K562 (cell line): ENCODE measurements at regions not wholly inside any gene's neighbourhood (a gene's known extent, or its start where the extent isn't known, plus 50 kb on each side); places are given as distances from the start of the nearest gene placed in this dataset.

Source experiments
- ATAC-seq: fragments of 200-7000 bp; cut with Tn5 transposase; 3 replicates; pipeline ENCODE4 v1.9.1; 2020; ENCODE audit warnings: moderate library complexity
- BruUV-seq: library from RNA; stranded (reverse); fragments of 400-500 nt; replicated peaks from 2 replicates; lab custom pipeline; 2021; lab: Mats Ljungman, UMichigan
- CTCF ChIA-PET: fragments of 300-600 bp; formaldehyde crosslinking; extraction: SDS; loops from one replicate; lab custom pipeline; 2021; ENCODE audit warnings: low intra/inter-chr PET ratio; lab: Yijun Ruan, JAX
- POLR2A ChIA-PET: fragments of 300-600, 350-650 bp; sonication (Branson Sonifier 250); formaldehyde crosslinking; extraction: SDS; loops from one replicate; lab custom pipeline; 2021; ENCODE audit warnings: antibody characterized with exemption, inconsistent platforms; lab: Yijun Ruan, JAX
- DNase-seq, 4 experiments: peaks; one replicate each; pipeline versions ENCODE4 v3.0.0 to v3.0.0-alpha.2; 2011 to 2018; ENCODE audit warnings: low spot score in 3 of 4, mixed read lengths in 3 of 4; ENCODE audit errors: extremely low read depth in 1 of 4
- FAIRE-seq: peaks from 2 replicates; lab custom pipeline; 2011; peaks lifted over from hg19 to GRCh38; lab: Jason Lieb, UNC
- H2AFZ ChIP-seq: 2 replicates; pipeline ENCODE4 v1.6.0; 2011; ENCODE audit warnings: low read depth, low read length, control low read depth, inconsistent platforms
- H3K27ac ChIP-seq: fragments of 200-600 bp; 3 replicates; pipeline ENCODE4 v1.8.0; 2011; ENCODE audit warnings: low read depth, mild to moderate bottlenecking, control low read depth, inconsistent platforms, low read length, moderate library complexity, mixed read lengths; ENCODE audit errors: extremely low read depth
- H3K27me3 ChIP-seq, 2 experiments: fragments of 300-600 bp in 1 of 2; 2 replicates in 1 of 2; 3 replicates in 1 of 2; pipeline versions ENCODE4 v1.6.0 to v1.8.0; 2011; ENCODE audit warnings: inconsistent platforms in 2 of 2, low read length in 2 of 2, mild to moderate bottlenecking in 1 of 2, mixed read lengths in 1 of 2, moderate library complexity in 1 of 2; ENCODE audit not compliant: control insufficient read depth in 2 of 2, insufficient read depth in 2 of 2
- H3K36me3 ChIP-seq: fragments of 300-600 bp; 3 replicates; pipeline ENCODE4 v1.8.0; 2011; ENCODE audit warnings: mild to moderate bottlenecking, low read length, inconsistent platforms; ENCODE audit not compliant: control insufficient read depth, insufficient read depth
- H3K4me1 ChIP-seq, 2 experiments: fragments of 200-600 bp in 1 of 2; replicated peaks in 1 of 2; 2 replicates in 1 of 2; 3 replicates in 1 of 2; pipeline versions ENCODE4 v1.5.1 to v1.8.0; 2011; ENCODE audit warnings: inconsistent platforms in 2 of 2, low read length in 2 of 2, mild to moderate bottlenecking in 1 of 2, mixed read lengths in 1 of 2, moderate library complexity in 1 of 2; ENCODE audit not compliant: control insufficient read depth in 2 of 2, insufficient read depth in 2 of 2
- H3K4me2 ChIP-seq: 2 replicates; pipeline ENCODE4 v1.6.1; 2011; ENCODE audit warnings: low read length, control low read depth, inconsistent platforms, mixed read lengths; ENCODE audit not compliant: insufficient read depth
- H3K4me3 ChIP-seq: fragments of 200-600 bp; sonication (generic), shearing (Covaris generic); 2 replicates; pipeline ENCODE4 v1.5.1; 2016; ENCODE audit warnings: control low read depth, inconsistent platforms
- H3K79me2 ChIP-seq: fragments of 200-600 bp; 3 replicates; pipeline ENCODE4 v1.8.0; 2011; ENCODE audit warnings: low read length, inconsistent platforms; ENCODE audit not compliant: control insufficient read depth, insufficient read depth
- H3K9ac ChIP-seq, 2 experiments: 2 replicates each; pipeline versions ENCODE4 v1.6.0 to v1.6.1; 2011; ENCODE audit warnings: low read depth in 2 of 2, low read length in 2 of 2, control low read depth in 1 of 2, inconsistent platforms in 1 of 2, mild to moderate bottlenecking in 1 of 2, mixed read lengths in 1 of 2; ENCODE audit not compliant: insufficient read depth in 1 of 2
- H3K9me1 ChIP-seq: one replicate; pipeline ENCODE4 v1.6.0; 2011; ENCODE audit warnings: inconsistent platforms, mild to moderate bottlenecking, low read length, moderate library complexity; ENCODE audit not compliant: control insufficient read depth, insufficient read depth
- H3K9me3 ChIP-seq: replicated peaks from 2 replicates; pipeline ENCODE4 v1.5.1; 2011; ENCODE audit warnings: low read depth, low read length, inconsistent platforms; ENCODE audit not compliant: control insufficient read depth, insufficient read depth
- H4K20me1 ChIP-seq: replicated peaks from 2 replicates; pipeline ENCODE4 v1.6.1; 2011; ENCODE audit warnings: low read length, inconsistent platforms, mixed read lengths; ENCODE audit not compliant: control insufficient read depth, insufficient read depth
- CBFA2T3 ChIP-seq: fragments of 450-650 bp; IDR thresholded peaks from 2 replicates; pipeline ENCODE4 v1.6.1; 2017
- CBX2 ChIP-seq: fragments of 200-600 bp; sonication (generic); IDR thresholded peaks from one replicate; pipeline ENCODE4 v1.6.1; 2012; ENCODE audit warnings: mild to moderate bottlenecking, low read length, inconsistent platforms; ENCODE audit not compliant: insufficient read depth, poor library complexity, severe bottlenecking
- CEBPG ChIP-seq, 3 experiments: fragments of 200-800 bp in 1 of 3; sonication (Bioruptor generic) in 1 of 3; sonication (generic) in 1 of 3; formaldehyde crosslinking in 1 of 3; IDR thresholded peaks in 2 of 3; conservative IDR thresholded peaks in 1 of 3; 2 replicates each; pipeline versions ENCODE4 v1.6.1 to v1.8.0; 2016 to 2022; ENCODE audit warnings: missing compliant biosample characterization in 2 of 3, missing genetic modification characterization in 2 of 3, mild to moderate bottlenecking in 1 of 3, missing genetic modification reagents in 1 of 3
- ETV1 ChIP-seq: fragments of 450-650 bp; conservative IDR thresholded peaks from 2 replicates; pipeline ENCODE4 v1.6.1; 2016; ENCODE audit warnings: missing genetic modification characterization, control low read depth, low read depth, missing compliant biosample characterization
- GTF2F1 ChIP-seq: IDR thresholded peaks from 2 replicates; pipeline ENCODE4 v1.6.1; 2011; ENCODE audit warnings: low read depth, low read length, improper control_type of control experiment
- KAT8 ChIP-seq: fragments of 450-650 bp; IDR thresholded peaks from 2 replicates; pipeline ENCODE4 v1.6.1; 2016; ENCODE audit warnings: low read depth, mild to moderate bottlenecking
- SIX5 ChIP-seq, 2 experiments: IDR thresholded peaks; 2 replicates each; pipeline ENCODE4 v1.6.1; 2011; ENCODE audit warnings: low read length in 2 of 2, borderline replicate concordance in 1 of 2, low read depth in 1 of 2, mild to moderate bottlenecking in 1 of 2, moderate library complexity in 1 of 2; ENCODE audit not compliant: insufficient read depth in 1 of 2
- TEAD4 ChIP-seq, 2 experiments: sonication (generic) in 1 of 2; formaldehyde crosslinking in 1 of 2; IDR thresholded peaks; 2 replicates each; pipeline versions ENCODE4 v1.6.1 to v1.8.0; 2012 to 2022; ENCODE audit warnings: borderline replicate concordance in 1 of 2, inconsistent platforms in 1 of 2, low read length in 1 of 2, mild to moderate bottlenecking in 1 of 2, missing genetic modification reagents in 1 of 2
- TOE1 ChIP-seq, 2 experiments: fragments of 450-650 bp in 1 of 2; sonication (generic) in 1 of 2; formaldehyde crosslinking in 1 of 2; IDR thresholded peaks; 2 replicates each; pipeline versions ENCODE4 v1.7.1 to v1.8.0; 2016 to 2022; ENCODE audit warnings: borderline replicate concordance in 2 of 2, mild to moderate bottlenecking in 2 of 2, antibody characterized with exemption in 1 of 2, inconsistent platforms in 1 of 2, low read depth in 1 of 2, missing genetic modification reagents in 1 of 2, moderate library complexity in 1 of 2
- ZBTB1 ChIP-seq: sonication (generic); formaldehyde crosslinking; IDR thresholded peaks from 2 replicates; pipeline ENCODE4 v1.8.1; 2023; ENCODE audit warnings: missing genetic modification reagents, low read depth, mild to moderate bottlenecking, borderline replicate concordance
- ZSCAN32 ChIP-seq: fragments of 450-650 bp; formaldehyde crosslinking; IDR thresholded peaks from 2 replicates; pipeline ENCODE4 v1.4.0; 2020; ENCODE audit warnings: mild to moderate bottlenecking, moderate library complexity
- WGBS: fragments of 100-300 bp; shearing (Covaris generic); methylation state at CpG from one replicate; pipeline ENCODE4 v1.1.6; 2016; ENCODE audit warnings: low coverage, mixed read lengths; ENCODE audit not compliant: insufficient coverage; ENCODE audit errors: missing lambda C conversion rate; 5-methylcytosine and 5-hydroxymethylcytosine counted together
- in situ Hi-C: fragments of 300-500 bp; cut with MboI; formaldehyde crosslinking; loops from 4 replicates; pipeline ENCODE4 v1.15.0; 2018; ENCODE audit warnings: inconsistent platforms, mixed read lengths
- intact Hi-C: fragments of 100-400 bp; cut with micrococcal nuclease; formaldehyde crosslinking; loops from 2 replicates; pipeline ENCODE4 v1.14.2; 2022
- TF ChIP-seq, protein P1 (sequence below): fragments of 200-800 bp; sonication (Bioruptor generic); IDR thresholded peaks from 2 replicates; pipeline ENCODE4 v1.6.1; 2017; ENCODE audit warnings: missing genetic modification characterization, missing compliant biosample characterization
- TF ChIP-seq, protein P2 (sequence below): sonication (generic); formaldehyde crosslinking; IDR thresholded peaks from 2 replicates; pipeline ENCODE4 v1.8.0; 2022; ENCODE audit warnings: mild to moderate bottlenecking, missing genetic modification reagents, borderline replicate concordance

DNA sequence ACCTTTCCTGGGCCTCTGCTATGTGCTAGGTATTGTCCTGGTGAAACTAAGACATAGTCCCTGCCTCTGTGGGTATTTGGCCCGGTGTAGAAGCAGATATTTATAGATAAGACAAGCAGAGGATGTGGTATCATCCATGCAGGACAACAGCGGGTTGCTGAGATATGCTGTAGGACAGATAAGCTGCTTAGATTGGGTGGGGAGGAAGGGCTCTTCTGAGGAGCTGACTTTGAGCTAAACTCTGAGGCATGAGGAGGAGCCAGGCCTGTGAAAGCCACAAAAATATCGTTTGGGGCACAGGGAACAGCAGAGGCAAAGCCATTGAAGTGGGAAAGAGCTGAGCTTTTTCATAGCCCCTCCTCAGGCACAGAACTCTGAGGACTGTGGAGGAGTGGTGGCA lies 492.5 kb upstream of the CFAP20DC start:
- Histone ChIP-seq H3K36me3 (no peaks in the 10 kb centered on the region), H3K4me2 (no peak overlapping the region), H4K20me1 (no peaks in the 10 kb centered on the region), H3K9ac (no peak overlapping the region), H3K4me3 (no peak overlapping the region), H3K4me1 (no peaks in the 10 kb centered on the region; a peak in 2 of 5 replicates), H3K9me3 (no peaks in the 10 kb centered on the region), H2AFZ (no peak overlapping the region), H3K27me3 (no peaks in the 10 kb centered on the region), H3K9me1 (no peaks in the 10 kb centered on the region), H3K27ac (no peak overlapping the region), H3K79me2 (no peaks in the 10 kb centered on the region)
- intact Hi-C loops: no loop called here
- BruUV-seq: no TSS peak
- in situ Hi-C loops: no loop called here
- POLR2A ChIA-PET: no interaction called here
- ATAC-seq: no peak
- CTCF ChIA-PET: no interaction called here
- FAIRE-seq: no peak
- peak in 1 of 4 experiments; percentile 3 for DNase-seq
- TF ChIP-seq ZBTB1 (CRISPR knock-in tag) (no peak), CEBPG (CRISPR knock-in tag; IDR thresholded peaks at IDR 0.05) (no peak), CEBPG (tag; conservative IDR thresholded peaks at IDR 0.05 in 1 of 2, IDR thresholded peaks at IDR 0.05 in 1 of 2) (no peak), ETV1 (tag) (no peak), ZSCAN32 (no peak), TEAD4 (IDR thresholded peaks at IDR 0.05; ENCODE audit: low read length) (peak; percentile 54; the same call in 1 of the 2 replicates), TEAD4 (CRISPR knock-in tag; IDR thresholded peaks at IDR 0.05; ENCODE audit: borderline replicate concordance) (no peak), KAT8 (no peak), SIX5 (IDR thresholded peaks at IDR 0.05; ENCODE audit: borderline replicate concordance in 1 of 2, insufficient read depth in 1 of 2, low read depth in 1 of 2, low read length in 2 of 2) (no peak), TOE1 (IDR thresholded peaks at IDR 0.05; ENCODE audit: borderline replicate concordance) (no peak), TOE1 (CRISPR knock-in tag; IDR thresholded peaks at IDR 0.05; ENCODE audit: borderline replicate concordance, low read depth) (no peak), CBX2 (no peak), CBFA2T3 (peak; percentile 28; the same call in 1 of the 2 replicates), GTF2F1 (no peak)
- TF ChIP-seq, protein P1, sequence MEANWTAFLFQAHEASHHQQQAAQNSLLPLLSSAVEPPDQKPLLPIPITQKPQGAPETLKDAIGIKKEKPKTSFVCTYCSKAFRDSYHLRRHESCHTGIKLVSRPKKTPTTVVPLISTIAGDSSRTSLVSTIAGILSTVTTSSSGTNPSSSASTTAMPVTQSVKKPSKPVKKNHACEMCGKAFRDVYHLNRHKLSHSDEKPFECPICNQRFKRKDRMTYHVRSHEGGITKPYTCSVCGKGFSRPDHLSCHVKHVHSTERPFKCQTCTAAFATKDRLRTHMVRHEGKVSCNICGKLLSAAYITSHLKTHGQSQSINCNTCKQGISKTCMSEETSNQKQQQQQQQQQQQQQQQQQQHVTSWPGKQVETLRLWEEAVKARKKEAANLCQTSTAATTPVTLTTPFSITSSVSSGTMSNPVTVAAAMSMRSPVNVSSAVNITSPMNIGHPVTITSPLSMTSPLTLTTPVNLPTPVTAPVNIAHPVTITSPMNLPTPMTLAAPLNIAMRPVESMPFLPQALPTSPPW: peak; percentile 24; the same call in 1 of the 2 replicates
- TF ChIP-seq, protein P2, sequence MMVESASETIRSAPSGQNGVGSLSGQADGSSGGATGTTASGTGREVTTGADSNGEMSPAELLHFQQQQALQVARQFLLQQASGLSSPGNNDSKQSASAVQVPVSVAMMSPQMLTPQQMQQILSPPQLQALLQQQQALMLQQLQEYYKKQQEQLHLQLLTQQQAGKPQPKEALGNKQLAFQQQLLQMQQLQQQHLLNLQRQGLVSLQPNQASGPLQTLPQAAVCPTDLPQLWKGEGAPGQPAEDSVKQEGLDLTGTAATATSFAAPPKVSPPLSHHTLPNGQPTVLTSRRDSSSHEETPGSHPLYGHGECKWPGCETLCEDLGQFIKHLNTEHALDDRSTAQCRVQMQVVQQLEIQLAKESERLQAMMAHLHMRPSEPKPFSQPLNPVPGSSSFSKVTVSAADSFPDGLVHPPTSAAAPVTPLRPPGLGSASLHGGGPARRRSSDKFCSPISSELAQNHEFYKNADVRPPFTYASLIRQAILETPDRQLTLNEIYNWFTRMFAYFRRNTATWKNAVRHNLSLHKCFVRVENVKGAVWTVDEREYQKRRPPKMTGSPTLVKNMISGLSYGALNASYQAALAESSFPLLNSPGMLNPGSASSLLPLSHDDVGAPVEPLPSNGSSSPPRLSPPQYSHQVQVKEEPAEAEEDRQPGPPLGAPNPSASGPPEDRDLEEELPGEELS: no peak
- 0% methylated on average over 3 of the region's 3 CpGs for WGBS
